IPS-11a (cell line): ENCODE measurements at regions not wholly inside any gene's neighbourhood (a gene's known extent, or its start where the extent isn't known, plus 50 kb on each side); places are given as distances from the start of the nearest gene placed in this dataset.
"Not testable (repeated sequence)": the region's sequence is repeated elsewhere in the genome, so short reads cannot be mapped to it uniquely, and the experiment has no call there.

Experiments
- H3K4me3 ChIP-seq: one replicate; pipeline ENCODE4 v1.5.1; 2013; ENCODE audit warnings: low read depth, low read length, control low read depth

DNA sequence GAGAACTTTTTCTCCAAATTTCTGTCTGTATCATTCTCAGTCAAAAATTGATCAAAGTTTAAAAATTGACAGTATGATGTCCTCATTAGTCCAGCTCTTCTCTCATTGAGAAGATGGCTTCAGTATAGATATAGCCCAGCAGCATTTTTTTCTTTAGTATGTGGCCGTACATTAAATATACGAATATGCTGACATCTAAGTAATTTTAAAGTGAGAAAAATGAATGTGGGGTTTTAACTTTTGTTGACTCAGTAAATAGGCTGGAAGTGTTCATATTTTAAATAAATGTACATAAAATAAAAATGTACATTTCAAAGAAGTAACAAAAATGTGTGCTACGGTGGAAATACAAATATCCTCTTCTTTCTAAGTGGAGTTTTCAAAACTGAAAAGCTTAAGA is 123.5 kb upstream of the PKN2 start:
- H3K4me3 ChIP-seq: no peak overlapping the region

- no peak overlapping the region for H3K4me3 ChIP-seq
Observed at GRCh38 chr1:88562991-88563390, 121.1 kb upstream of the PKN2 start.

GRCh38 chr1:88566615-88567387 is 117.3 kb upstream of the PKN2 start:
- no peak overlapping the region for H3K4me3 ChIP-seq

DNA sequence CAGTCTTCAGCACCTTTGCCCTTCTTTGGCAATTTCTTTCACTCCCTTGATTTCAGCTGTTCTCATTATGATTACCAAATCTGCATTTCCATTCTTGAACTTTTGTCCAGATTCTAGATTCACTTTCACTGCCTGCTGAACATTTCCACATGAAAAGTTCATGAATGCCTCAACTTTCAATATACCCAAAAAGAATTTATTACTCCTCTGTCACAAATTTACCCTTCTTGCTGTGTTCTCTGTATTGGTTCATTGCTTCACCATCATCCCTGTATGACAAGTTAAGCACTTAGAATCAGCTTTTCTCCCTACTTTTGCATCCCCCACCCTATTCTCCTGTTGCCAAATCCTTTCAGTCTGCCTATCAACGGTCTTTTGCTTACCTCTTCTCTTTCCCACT is 112.6 kb upstream of the PKN2 start:
- no peak overlapping the region for H3K4me3 ChIP-seq

DNA sequence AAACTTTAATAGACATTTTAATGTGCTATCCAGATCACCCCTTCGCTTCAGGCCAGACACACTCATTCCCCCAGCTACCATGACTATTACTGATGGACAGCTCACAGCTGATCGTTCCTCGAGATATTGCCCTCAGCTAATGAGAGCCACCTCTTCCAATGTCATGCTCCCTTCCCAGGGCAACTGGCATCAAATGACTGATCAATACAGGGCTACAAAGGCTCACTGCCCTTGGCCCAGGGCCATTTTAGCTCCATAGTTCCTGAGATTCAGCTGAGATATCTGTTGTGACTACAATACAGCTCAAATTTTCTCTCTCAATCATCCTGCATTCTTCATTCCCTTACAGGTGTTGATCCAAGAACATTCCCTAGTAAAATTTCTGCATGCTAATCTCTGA is 104.5 kb upstream of the PKN2 start:
- H3K4me3 ChIP-seq: no peak overlapping the region

DNA sequence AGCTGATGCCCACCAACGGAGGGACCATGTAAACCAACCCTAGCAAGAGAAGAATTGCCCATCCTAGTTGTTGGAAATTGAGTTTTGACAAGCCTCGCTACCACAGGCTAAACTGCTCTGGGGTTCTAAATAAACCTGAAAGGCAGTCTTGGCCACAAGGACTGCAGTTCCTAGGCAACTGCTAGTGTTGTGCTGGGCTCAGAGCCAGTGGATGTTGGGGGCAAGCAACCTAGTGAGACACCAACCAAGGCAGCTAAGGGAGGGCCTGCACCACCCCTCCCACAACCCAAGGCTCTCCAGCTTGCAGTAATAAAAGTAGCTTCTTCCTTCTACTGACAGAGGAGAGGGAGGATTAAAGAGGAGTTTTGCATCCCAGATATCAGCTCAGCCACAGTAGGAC is 102.4 kb upstream of the PKN2 start:
- no peak overlapping the region for H3K4me3 ChIP-seq

DNA sequence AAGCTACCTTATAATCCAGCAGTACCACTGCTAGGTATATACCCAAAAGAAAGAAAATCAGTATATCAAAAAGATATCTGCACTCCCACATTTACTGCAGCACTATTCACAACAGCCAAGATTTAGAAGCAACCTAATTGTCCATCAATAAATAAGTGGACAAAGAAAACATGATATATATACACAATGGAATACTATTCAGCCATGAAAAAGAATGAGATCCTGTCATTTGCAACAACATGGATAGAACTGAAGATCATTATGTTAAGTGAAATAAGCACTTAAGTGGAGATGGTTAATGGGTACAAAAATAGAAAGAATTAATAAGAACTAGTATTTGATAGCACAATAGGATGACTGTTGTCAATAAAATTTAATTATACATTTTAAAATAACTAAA is 90.7 kb upstream of the PKN2 start:
- no peak overlapping the region for H3K4me3 ChIP-seq

GRCh38 chr1:88595355-88596002 is 88.6 kb upstream of the PKN2 start:
- H3K4me3 ChIP-seq: no peak overlapping the region

DNA sequence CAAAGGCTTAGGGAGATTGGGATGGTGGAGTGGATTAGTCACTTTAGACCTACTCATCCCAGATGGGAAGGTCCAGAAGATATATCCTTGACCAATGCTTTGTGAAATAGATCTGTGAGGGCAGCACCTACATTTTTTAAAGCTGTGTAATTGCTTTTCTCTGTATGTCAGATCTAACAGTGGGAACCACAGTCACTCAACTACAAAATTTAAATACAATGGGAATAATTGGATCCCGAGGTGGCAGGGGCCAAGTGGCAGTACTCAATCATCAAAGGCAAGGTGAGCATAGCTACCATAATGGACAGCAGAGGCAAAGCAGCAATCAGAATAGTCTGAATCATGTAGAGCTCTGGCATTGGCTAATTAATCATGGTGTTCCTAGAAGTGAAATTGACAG is 86.1 kb upstream of the PKN2 start:
- H3K4me3 ChIP-seq: not testable (repeated sequence)

DNA sequence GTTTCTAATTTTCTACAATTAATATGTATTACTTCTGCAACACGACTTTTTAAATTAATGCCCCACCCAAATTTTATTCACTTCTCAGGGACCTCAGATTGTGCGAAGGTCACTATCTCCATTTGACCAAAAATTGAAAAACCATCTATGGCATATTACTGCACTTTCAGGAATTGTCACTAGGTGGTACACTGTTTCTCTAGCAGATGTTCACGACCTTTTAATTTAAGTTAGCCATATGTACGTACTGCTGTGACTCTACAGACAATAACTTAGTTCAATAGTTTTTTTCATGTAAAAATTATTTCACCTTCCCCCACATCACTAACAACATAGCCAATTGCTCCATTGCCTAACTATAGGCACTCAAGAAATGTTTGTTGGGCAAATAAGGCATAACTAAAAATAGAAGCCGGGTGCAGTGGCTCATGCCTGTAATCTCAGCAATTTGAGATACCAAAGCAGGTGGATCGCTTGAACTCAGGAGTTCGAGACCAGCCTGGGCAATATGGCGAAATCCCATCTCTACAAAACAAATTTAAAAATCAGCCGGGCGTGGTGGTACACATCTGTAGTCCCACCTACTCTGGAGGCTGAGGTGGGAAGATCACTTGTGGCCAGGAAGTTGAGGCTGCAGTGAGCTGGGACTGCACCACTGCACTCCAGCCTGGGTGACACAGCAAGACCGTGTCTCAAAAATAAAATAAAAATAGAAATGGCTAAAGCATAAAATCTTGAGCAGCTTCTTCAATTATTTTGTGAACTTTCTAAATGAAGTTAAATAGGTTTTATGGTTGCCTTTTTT is 75.7 kb upstream of the PKN2 start:
- H3K4me3 ChIP-seq: no peak overlapping the region

GRCh38 chr1:88609051-88609450 is 75.0 kb upstream of the PKN2 start:
- no peak overlapping the region for H3K4me3 ChIP-seq

- no peak overlapping the region for H3K4me3 ChIP-seq
Observed at GRCh38 chr1:88610687-88611086, 73.4 kb upstream of the PKN2 start.

DNA sequence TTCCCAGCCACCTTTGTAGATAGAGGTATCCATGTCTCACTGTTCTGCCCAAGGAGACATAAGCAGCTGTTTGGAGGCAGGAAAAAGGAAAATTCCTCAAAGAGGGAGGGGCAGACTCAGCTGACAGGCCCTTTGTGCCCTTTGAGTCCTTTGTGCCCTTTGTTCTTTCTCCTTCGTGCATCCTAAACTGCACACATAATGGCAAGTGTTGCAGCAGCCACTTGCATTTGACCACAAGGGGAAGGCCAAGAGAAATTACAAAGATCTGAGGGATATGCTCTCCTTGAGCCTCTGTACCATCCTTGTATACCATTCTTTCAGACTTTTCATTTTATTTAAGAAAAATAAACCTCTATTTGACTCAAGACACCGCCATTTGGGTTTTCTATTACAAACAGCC is 71.8 kb upstream of the PKN2 start:
- no peak overlapping the region for H3K4me3 ChIP-seq

- H3K4me3 ChIP-seq: no peak overlapping the region
Observed at GRCh38 chr1:88612773-88613172, 71.3 kb upstream of the PKN2 start.

DNA sequence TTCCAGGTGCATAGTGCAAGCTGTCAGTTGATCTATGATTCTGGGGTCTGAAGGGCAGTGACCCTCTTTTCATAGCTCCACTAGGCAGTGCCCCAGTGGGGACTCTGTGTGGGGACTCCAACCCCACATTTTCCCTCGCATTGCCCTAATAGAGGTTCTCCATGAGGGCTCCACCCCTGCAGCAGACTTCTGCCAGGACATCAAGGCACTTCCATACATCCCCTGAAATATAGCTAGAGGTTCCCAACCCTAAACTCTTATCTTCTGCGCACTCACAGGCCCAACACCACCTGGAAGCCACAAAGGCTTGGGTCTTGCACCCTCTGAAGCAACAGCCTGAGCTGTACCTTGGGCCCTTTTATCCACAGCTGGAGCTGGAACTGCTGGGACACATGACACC is 65.7 kb upstream of the PKN2 start:
- no peak overlapping the region for H3K4me3 ChIP-seq

- not testable (repeated sequence) for H3K4me3 ChIP-seq
Observed at GRCh38 chr1:88623101-88623500, 61.0 kb upstream of the PKN2 start.
